Vagina (tissue), 2 donors: ENCODE measurements at regions not wholly inside any gene's neighbourhood (a gene's known extent, or its start where the extent isn't known, plus 50 kb on each side); places are given as distances from the start of the nearest gene placed in this dataset.

Experiments
- DNase-seq, 2 donors: peaks; one replicate each; pipeline ENCODE4 v3.0.0-alpha.2; 2017; ENCODE audit errors: extremely low spot score in 2 of 2
- H3K27ac ChIP-seq: fragments of 200-600 bp; sonication (generic); one replicate; pipeline ENCODE4 v1.5.1; 2019
- H3K27me3 ChIP-seq: fragments of 200-600 bp; sonication (generic); one replicate; pipeline ENCODE4 v1.5.1; 2019
- H3K36me3 ChIP-seq, 2 donors: fragments of 200-600 bp; sonication (generic); one replicate each; pipeline ENCODE4 v1.5.1; 2017 to 2019
- H3K4me1 ChIP-seq: fragments of 200-600 bp; sonication (generic); one replicate; pipeline ENCODE4 v1.5.1; 2019
- H3K4me3 ChIP-seq, 2 donors: fragments of 200-600 bp; sonication (generic); 1 replicate in 1 of 2; 2 replicates in 1 of 2; pipeline ENCODE4 v1.5.1; 2016 to 2019
- H3K9me3 ChIP-seq: fragments of 200-600 bp; sonication (generic); one replicate; pipeline ENCODE4 v1.5.1; 2019
- POLR2A ChIP-seq, 2 donors: fragments of 450-650 bp; IDR thresholded peaks; one replicate each; pipeline ENCODE4 v1.6.1; 2017; ENCODE audit warnings: antibody characterized with exemption in 2 of 2, mild to moderate bottlenecking in 2 of 2, moderate library complexity in 2 of 2
- POLR2AphosphoS5 ChIP-seq, 2 donors: sonication (generic); formaldehyde crosslinking; IDR thresholded peaks; one replicate each; pipeline ENCODE4 v1.9.0; 2017; ENCODE audit warnings: antibody characterized with exemption in 2 of 2, mild to moderate bottlenecking in 2 of 2, low read depth in 1 of 2; ENCODE audit not compliant: insufficient read depth in 1 of 2
- intact Hi-C: fragments of 100-400 bp; cut with DNase I; formaldehyde crosslinking; loops from one replicate; pipeline ENCODE4 v1.15.1; 2023
- TF ChIP-seq, protein P1 (sequence below), 3 experiments: fragments of 450-650 bp in 2 of 3; fragments of 200-600 bp in 1 of 3; sonication (generic) in 1 of 3; IDR thresholded peaks; one replicate each; pipeline ENCODE4 v1.5.1; 2017 to 2019; ENCODE audit warnings: antibody characterized with exemption in 3 of 3, mild to moderate bottlenecking in 2 of 3, moderate library complexity in 2 of 3

DNA sequence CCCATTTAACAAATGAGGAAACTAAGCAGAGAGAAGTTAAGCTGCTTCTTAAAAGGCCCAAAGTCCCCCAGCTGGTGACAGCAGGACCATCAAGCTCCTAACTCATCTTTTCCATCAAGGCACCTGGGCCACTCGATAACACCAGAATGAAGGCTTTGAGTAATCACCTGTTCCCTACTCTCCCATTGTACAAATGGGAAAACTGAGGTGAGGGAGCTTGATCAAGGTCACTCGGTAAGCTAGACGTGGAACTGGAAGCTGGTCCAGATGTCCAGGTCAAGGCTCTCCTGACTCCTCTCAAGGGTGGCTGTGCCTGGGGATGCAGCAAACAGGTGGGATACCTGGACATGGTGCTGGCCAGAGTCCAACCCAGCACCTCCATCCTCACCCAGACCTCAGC is 90.6 kb upstream of the SHB start:
- TF ChIP-seq, protein P1, sequence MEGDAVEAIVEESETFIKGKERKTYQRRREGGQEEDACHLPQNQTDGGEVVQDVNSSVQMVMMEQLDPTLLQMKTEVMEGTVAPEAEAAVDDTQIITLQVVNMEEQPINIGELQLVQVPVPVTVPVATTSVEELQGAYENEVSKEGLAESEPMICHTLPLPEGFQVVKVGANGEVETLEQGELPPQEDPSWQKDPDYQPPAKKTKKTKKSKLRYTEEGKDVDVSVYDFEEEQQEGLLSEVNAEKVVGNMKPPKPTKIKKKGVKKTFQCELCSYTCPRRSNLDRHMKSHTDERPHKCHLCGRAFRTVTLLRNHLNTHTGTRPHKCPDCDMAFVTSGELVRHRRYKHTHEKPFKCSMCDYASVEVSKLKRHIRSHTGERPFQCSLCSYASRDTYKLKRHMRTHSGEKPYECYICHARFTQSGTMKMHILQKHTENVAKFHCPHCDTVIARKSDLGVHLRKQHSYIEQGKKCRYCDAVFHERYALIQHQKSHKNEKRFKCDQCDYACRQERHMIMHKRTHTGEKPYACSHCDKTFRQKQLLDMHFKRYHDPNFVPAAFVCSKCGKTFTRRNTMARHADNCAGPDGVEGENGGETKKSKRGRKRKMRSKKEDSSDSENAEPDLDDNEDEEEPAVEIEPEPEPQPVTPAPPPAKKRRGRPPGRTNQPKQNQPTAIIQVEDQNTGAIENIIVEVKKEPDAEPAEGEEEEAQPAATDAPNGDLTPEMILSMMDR (IDR thresholded peaks at IDR 0.05): no peak
- TF ChIP-seq POLR2AphosphoS5 (IDR thresholded peaks at IDR 0.05; ENCODE audit: insufficient read depth in 1 of 2, low read depth in 1 of 2): no peak
- no peaks in the 10 kb centered on the region for H3K27me3 ChIP-seq
- no peak overlapping the region for H3K4me3 ChIP-seq
- no peaks in the 10 kb centered on the region for H3K36me3 ChIP-seq
- no peak overlapping the region for H3K27ac ChIP-seq
- peak in 1 of 2 donors; percentile 49 for DNase-seq
- peaks cover 7% of the 10 kb centered on the region for H3K4me1 ChIP-seq
- no peaks in the 10 kb centered on the region for H3K9me3 ChIP-seq
- intact Hi-C loops: no loop called here

DNA sequence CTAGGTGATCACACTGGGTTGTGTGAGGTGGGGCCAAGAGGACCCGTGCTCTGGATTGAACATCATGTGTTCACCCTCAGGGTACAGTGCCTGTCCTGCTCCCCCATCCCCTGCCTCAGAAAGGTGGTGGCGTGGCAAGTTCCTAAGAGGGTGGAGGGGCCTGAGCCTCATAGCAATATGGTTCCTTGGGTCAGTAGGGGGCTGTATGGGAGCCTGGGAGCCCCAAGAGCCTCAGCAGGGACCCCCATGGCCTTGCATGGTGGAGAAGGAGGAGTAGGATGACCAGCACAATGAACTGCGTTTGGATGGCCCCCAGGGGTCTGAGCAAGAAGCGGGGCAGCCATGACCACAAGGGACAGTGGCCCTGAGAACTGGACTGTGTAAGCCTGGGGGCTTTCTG is 89.6 kb upstream of the SHB start:
- Histone ChIP-seq H3K4me3 (no peak overlapping the region), H3K9me3 (no peaks in the 10 kb centered on the region)
- intact Hi-C loops: no loop called here

DNA sequence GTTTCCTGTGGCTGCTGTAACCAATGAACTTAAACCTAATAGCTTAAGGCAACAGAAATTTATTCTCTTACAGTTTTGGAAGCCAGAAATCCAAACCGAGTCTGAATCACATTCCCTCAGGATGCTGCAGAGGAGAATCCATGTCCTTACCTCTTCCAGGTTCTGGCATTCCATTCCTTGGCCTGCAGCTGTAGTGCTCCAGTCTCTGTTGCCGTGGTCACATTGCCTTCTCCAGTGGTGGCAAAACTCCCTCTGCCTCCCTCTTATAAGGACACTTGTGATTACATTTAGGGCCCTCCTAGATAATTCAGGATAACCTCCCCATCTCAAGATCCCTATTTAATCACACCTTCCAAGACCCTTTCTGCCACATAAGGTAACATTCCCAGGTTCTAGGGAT is 88.7 kb upstream of the SHB start:
- H3K36me3 ChIP-seq: no peaks in the 10 kb centered on the region
- H3K4me3 ChIP-seq: no peak overlapping the region
- H3K4me1 ChIP-seq: peaks cover 4% of the 10 kb centered on the region
- no peak overlapping the region for H3K27ac ChIP-seq
- DNase-seq: no peak
- intact Hi-C loops: no loop called here
- H3K27me3 ChIP-seq: no peaks in the 10 kb centered on the region
- TF ChIP-seq POLR2AphosphoS5 (IDR thresholded peaks at IDR 0.05; ENCODE audit: insufficient read depth in 1 of 2, low read depth in 1 of 2): no peak
- TF ChIP-seq POLR2A (IDR thresholded peaks at IDR 0.05): no peak
- TF ChIP-seq, protein P1 (IDR thresholded peaks at IDR 0.05): no peak
- no peaks in the 10 kb centered on the region for H3K9me3 ChIP-seq

More for the DNA sequence above, 89.6 kb upstream of the SHB start:
- Histone ChIP-seq H3K27me3 (no peaks in the 10 kb centered on the region), H3K4me1 (peaks cover 7% of the 10 kb centered on the region), H3K27ac (no peak overlapping the region), H3K36me3 (no peaks in the 10 kb centered on the region)
- TF ChIP-seq, protein P1 (IDR thresholded peaks at IDR 0.05): no peak
- TF ChIP-seq POLR2A (IDR thresholded peaks at IDR 0.05) (no peak), POLR2AphosphoS5 (IDR thresholded peaks at IDR 0.05; ENCODE audit: insufficient read depth in 1 of 2, low read depth in 1 of 2) (no peak)
- DNase-seq: peak in 1 of 2 donors; percentile 75

DNA sequence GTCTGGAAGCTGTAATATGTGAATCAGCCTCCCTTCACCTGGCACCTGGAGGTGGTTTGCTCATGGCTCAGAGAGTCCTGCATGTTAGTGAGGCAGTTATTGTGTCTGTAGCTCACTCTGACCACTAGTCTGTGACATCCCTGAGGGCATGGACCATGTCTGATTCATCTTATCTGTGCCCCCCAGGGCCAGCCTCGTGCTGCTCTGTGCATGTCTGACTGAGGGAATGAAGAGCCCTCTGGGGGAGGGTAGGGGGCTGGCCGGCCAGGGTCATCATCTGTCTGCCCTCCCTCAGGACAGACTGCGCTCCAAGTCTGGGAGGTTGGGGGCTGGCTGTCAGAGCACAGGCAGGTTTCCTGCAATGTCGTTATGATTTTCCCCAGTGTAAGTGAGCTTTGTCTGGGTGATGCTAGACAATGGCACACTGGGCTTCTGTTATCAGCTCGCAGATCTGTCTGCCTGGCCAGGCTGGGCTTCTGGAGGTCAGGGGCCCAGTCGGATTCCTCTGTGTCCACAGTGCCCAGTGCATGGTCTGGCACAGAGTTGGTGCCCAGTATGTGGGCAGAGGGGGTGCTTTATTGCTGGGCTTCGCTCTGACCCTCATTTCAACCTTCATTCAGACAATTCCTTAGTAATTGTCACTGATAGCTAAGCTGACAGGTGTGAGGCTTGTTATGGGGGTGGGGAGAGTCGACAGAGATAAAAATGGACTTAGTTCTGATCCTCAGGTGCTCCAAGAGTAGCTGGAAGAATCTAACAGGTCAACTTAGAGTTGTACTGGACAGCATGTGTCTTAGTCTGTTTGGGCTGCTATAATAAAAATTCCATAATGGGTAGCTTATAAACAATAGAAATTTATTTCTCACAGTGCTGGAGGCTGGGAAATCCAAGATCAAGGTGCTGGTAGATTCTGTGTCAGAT is 85.7 kb upstream of the SHB start:
- no peak overlapping the region for H3K27ac ChIP-seq
- H3K4me1 ChIP-seq: no peaks in the 10 kb centered on the region
- H3K36me3 ChIP-seq: no peaks in the 10 kb centered on the region
- TF ChIP-seq, protein P1 (IDR thresholded peaks at IDR 0.05): no peak
- TF ChIP-seq POLR2AphosphoS5 (IDR thresholded peaks at IDR 0.05; ENCODE audit: insufficient read depth in 1 of 2, low read depth in 1 of 2): no peak
- TF ChIP-seq POLR2A (IDR thresholded peaks at IDR 0.05): no peak
- no peaks in the 10 kb centered on the region for H3K27me3 ChIP-seq
- DNase-seq: peak in 1 of 2 donors; percentile 70
- intact Hi-C loops: no loop called here
- H3K4me3 ChIP-seq: no peak overlapping the region
- H3K9me3 ChIP-seq: no peaks in the 10 kb centered on the region

DNA sequence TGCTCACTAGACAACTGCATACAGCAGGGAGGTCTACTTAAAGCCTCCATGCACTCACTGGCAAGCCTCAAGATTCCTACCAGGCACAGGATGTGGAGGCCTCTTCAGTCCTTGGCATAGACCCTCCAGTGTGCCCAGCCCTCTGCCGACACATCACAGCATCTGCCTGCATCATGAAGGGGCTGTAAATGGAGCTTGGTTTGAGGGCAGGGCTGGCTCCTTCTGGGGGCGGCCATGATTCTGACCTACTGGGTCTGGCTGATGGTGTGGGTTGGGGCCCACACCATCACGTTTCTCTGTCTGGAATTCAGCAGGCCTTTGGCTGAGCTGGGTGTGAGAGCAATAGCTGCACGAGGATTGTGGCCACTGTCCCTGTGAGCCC is 84.9 kb upstream of the SHB start:
- Histone ChIP-seq H3K4me3 (no peak overlapping the region), H3K4me1 (no peaks in the 10 kb centered on the region), H3K36me3 (no peaks in the 10 kb centered on the region), H3K27ac (no peak overlapping the region), H3K27me3 (no peaks in the 10 kb centered on the region), H3K9me3 (no peaks in the 10 kb centered on the region)
- TF ChIP-seq POLR2A (IDR thresholded peaks at IDR 0.05) (no peak), POLR2AphosphoS5 (IDR thresholded peaks at IDR 0.05; ENCODE audit: insufficient read depth in 1 of 2, low read depth in 1 of 2) (no peak)
- TF ChIP-seq, protein P1 (IDR thresholded peaks at IDR 0.05): no peak
- intact Hi-C loops: no loop called here
- DNase-seq: peak in 1 of 2 donors; percentile 69
